ENCODE measurements at regions not wholly inside any gene's neighbourhood (a gene's known extent, or its start where the extent isn't known, plus 50 kb on each side); places are given as distances from the start of the nearest gene placed in this dataset.

DNA sequence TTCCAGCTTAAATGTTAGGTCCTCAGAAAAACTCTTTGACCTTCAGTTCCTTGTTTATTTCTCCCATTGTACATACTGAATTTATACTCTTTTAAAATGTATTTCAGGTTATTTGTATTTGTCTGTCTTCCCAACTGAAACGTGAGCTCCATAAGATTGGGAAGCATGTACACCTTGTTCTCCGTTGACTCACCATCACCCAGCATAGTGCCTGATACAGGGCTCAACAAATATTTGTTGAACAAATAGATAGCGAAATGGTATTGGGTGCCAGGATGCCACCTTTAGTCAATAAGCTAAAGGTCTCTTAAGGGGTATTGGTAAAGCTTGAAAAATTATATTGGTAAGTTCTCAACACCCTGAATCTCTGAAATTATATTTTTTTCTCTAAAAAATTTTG lies 1841.3 kb upstream of the CELF4 start:
- no CpG with 5 or more reads among the region's 3 CpGs for WGBS, 2 donors (ENCODE audit: extremely low coverage in 2 of 2, insufficient read length in 2 of 2, insufficient replicate concordance in 1 of 2)

DNA sequence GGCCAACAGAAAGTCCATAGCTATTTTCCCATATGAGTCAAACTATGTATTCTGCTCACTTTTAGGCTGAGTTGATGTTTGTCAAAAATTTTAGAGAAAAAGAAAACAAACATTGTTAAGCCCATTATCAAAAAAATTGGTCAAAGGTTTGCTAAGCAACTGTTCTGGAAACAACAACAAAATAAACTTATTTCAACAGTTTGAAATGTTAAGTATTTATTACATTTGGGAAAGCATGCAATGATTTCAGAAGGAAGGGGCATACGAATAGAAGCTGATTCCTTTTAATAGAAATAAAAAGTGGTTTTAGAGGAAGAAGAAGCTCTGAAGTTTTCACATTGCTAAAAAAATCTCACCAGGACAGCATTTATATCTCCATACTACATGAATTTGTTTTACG lies 1837.5 kb upstream of the CELF4 start:
- no peak overlapping the region for H3K18ac ChIP-seq (ENCODE audit: low read length)
- H2AFZ ChIP-seq (ENCODE audit: low read length) = no peak overlapping the region
- H3K79me1 ChIP-seq (ENCODE audit: low read depth, low read length) = no peaks in the 10 kb centered on the region
- H3K36me3 ChIP-seq (replicated peaks in 1 of 2; ENCODE audit: control insufficient read depth in 2 of 2, insufficient read depth in 2 of 2, low read length in 2 of 2) = no peaks in the 10 kb centered on the region
- DNase-seq (ENCODE audit: low spot score) = no peak
- no peak overlapping the region for H4K91ac ChIP-seq (ENCODE audit: low read depth, low read length, poor library complexity)
- no peak overlapping the region for H2BK12ac ChIP-seq (ENCODE audit: low read length)
- H3K9me3 ChIP-seq (replicated peaks in 1 of 2; ENCODE audit: control insufficient read depth in 2 of 2, insufficient read depth in 1 of 2, low read depth in 1 of 2, low read length in 2 of 2) = no peaks in the 10 kb centered on the region
- no peak overlapping the region for H3K4ac ChIP-seq (ENCODE audit: low read length)
- no peaks in the 10 kb centered on the region for H3K4me1 ChIP-seq (ENCODE audit: control insufficient read depth in 2 of 2, insufficient read depth in 1 of 2, low read depth in 1 of 2, low read length in 2 of 2)
- H3K9ac ChIP-seq (ENCODE audit: low read depth, low read length, poor library complexity) = no peak overlapping the region
- H2BK15ac ChIP-seq (ENCODE audit: low read length) = no peak overlapping the region
- no peak overlapping the region for H3K4me2 ChIP-seq (ENCODE audit: insufficient read depth, low read length, poor library complexity, severe bottlenecking)
- H3K4me3 ChIP-seq (ENCODE audit: low read length in 2 of 2) = no peak overlapping the region
- H2BK5ac ChIP-seq (ENCODE audit: low read length) = no peak overlapping the region
- no peak overlapping the region for H2BK120ac ChIP-seq (ENCODE audit: low read depth, low read length)
- H3K27ac ChIP-seq (replicated peaks; ENCODE audit: low read length) = no peak overlapping the region
- H3K27me3 ChIP-seq (ENCODE audit: control insufficient read depth in 3 of 3, insufficient read depth in 3 of 3, low read depth in 1 of 3, low read length in 3 of 3) = no peaks in the 10 kb centered on the region
- no peak overlapping the region for H2AK5ac ChIP-seq (ENCODE audit: low read depth, low read length)
- no peak overlapping the region for H3K23ac ChIP-seq (ENCODE audit: low read depth, low read length, poor library complexity)
- H3K14ac ChIP-seq (ENCODE audit: low read length) = no peak overlapping the region
- WGBS, 2 donors (ENCODE audit: extremely low coverage in 2 of 2, insufficient read length in 2 of 2, insufficient replicate concordance in 1 of 2) = no CpG with 5 or more reads among the region's 2 CpGs
- H4K8ac ChIP-seq (ENCODE audit: low read depth, low read length) = no peak overlapping the region

More for the DNA sequence above, 1841.3 kb upstream of the CELF4 start:
- no peak overlapping the region for H2AK5ac ChIP-seq (ENCODE audit: low read depth, low read length)
- H3K4me2 ChIP-seq (ENCODE audit: insufficient read depth, low read length, poor library complexity, severe bottlenecking) = no peak overlapping the region
- no peaks in the 10 kb centered on the region for H3K79me1 ChIP-seq (ENCODE audit: low read depth, low read length)
- H2BK120ac ChIP-seq (ENCODE audit: low read depth, low read length) = no peak overlapping the region
- no peaks in the 10 kb centered on the region for H3K9me3 ChIP-seq (replicated peaks in 1 of 2; ENCODE audit: control insufficient read depth in 2 of 2, insufficient read depth in 1 of 2, low read depth in 1 of 2, low read length in 2 of 2)
- H2AFZ ChIP-seq (ENCODE audit: low read length) = no peak overlapping the region
- H2BK5ac ChIP-seq (ENCODE audit: low read length) = no peak overlapping the region
- no peak overlapping the region for H3K27ac ChIP-seq (replicated peaks; ENCODE audit: low read length)
- no peaks in the 10 kb centered on the region for H3K4me1 ChIP-seq (ENCODE audit: control insufficient read depth in 2 of 2, insufficient read depth in 1 of 2, low read depth in 1 of 2, low read length in 2 of 2)
- no peak overlapping the region for H4K91ac ChIP-seq (ENCODE audit: low read depth, low read length, poor library complexity)
- H3K36me3 ChIP-seq (replicated peaks in 1 of 2; ENCODE audit: control insufficient read depth in 2 of 2, insufficient read depth in 2 of 2, low read length in 2 of 2) = no peaks in the 10 kb centered on the region
- H3K4me3 ChIP-seq (ENCODE audit: low read length in 2 of 2) = no peak overlapping the region
- H3K9ac ChIP-seq (ENCODE audit: low read depth, low read length, poor library complexity) = no peak overlapping the region
- no peak overlapping the region for H4K8ac ChIP-seq (ENCODE audit: low read depth, low read length)
- H3K27me3 ChIP-seq (ENCODE audit: control insufficient read depth in 3 of 3, insufficient read depth in 3 of 3, low read depth in 1 of 3, low read length in 3 of 3) = no peaks in the 10 kb centered on the region
- no peak overlapping the region for H3K18ac ChIP-seq (ENCODE audit: low read length)
- no peak overlapping the region for H3K23ac ChIP-seq (ENCODE audit: low read depth, low read length, poor library complexity)
- no peak for DNase-seq (ENCODE audit: low spot score)
- no peak overlapping the region for H2BK12ac ChIP-seq (ENCODE audit: low read length)
- H3K4ac ChIP-seq (ENCODE audit: low read length) = no peak overlapping the region
- H3K14ac ChIP-seq (ENCODE audit: low read length) = no peak overlapping the region
- H2BK15ac ChIP-seq (ENCODE audit: low read length) = no peak overlapping the region

DNA sequence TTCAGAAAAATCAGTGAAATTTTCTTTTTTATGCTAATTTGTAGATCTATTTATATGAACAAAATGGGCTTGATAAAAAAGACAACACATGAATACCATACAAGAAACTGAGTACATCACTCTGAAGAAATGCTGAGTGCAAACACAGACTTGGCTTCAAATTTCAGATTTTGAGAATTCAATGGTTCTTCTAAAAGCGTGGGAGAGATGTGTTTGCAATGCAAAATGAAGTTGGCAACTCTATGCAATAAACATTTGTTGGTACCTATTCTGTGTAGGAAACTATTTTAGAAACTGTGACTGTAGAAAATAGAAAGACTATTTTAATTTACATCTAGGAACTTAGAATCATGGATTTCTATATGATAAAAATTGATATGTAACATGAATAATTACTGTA lies 1834.1 kb upstream of the CELF4 start:
- Histone ChIP-seq H3K4me1 (ENCODE audit: control insufficient read depth in 2 of 2, insufficient read depth in 1 of 2, low read depth in 1 of 2, low read length in 2 of 2) (no peaks in the 10 kb centered on the region), H4K91ac (ENCODE audit: low read depth, low read length, poor library complexity) (no peak overlapping the region), H2BK15ac (ENCODE audit: low read length) (no peak overlapping the region), H3K18ac (ENCODE audit: low read length) (no peak overlapping the region), H2BK120ac (ENCODE audit: low read depth, low read length) (no peak overlapping the region), H2AFZ (ENCODE audit: low read length) (no peak overlapping the region), H3K4me3 (ENCODE audit: low read length in 2 of 2) (no peak overlapping the region), H2AK5ac (ENCODE audit: low read depth, low read length) (no peak overlapping the region), H3K9ac (ENCODE audit: low read depth, low read length, poor library complexity) (no peak overlapping the region), H3K9me3 (replicated peaks in 1 of 2; ENCODE audit: control insufficient read depth in 2 of 2, insufficient read depth in 1 of 2, low read depth in 1 of 2, low read length in 2 of 2) (peaks cover 0 to 2% of the 10 kb centered on the region in 2 donors), H3K27ac (replicated peaks; ENCODE audit: low read length) (no peak overlapping the region), H2BK12ac (ENCODE audit: low read length) (no peak overlapping the region), H3K4ac (ENCODE audit: low read length) (no peak overlapping the region), H3K27me3 (ENCODE audit: control insufficient read depth in 3 of 3, insufficient read depth in 3 of 3, low read depth in 1 of 3, low read length in 3 of 3) (no peaks in the 10 kb centered on the region), H2BK5ac (ENCODE audit: low read length) (no peak overlapping the region), H3K23ac (ENCODE audit: low read depth, low read length, poor library complexity) (no peak overlapping the region), H4K8ac (ENCODE audit: low read depth, low read length) (no peak overlapping the region), H3K36me3 (replicated peaks in 1 of 2; ENCODE audit: control insufficient read depth in 2 of 2, insufficient read depth in 2 of 2, low read length in 2 of 2) (no peaks in the 10 kb centered on the region), H3K79me1 (ENCODE audit: low read depth, low read length) (no peaks in the 10 kb centered on the region), H3K14ac (ENCODE audit: low read length) (no peak overlapping the region), H3K4me2 (ENCODE audit: insufficient read depth, low read length, poor library complexity, severe bottlenecking) (no peak overlapping the region)
- no peak for DNase-seq (ENCODE audit: low spot score)
- WGBS, 2 donors (ENCODE audit: extremely low coverage in 2 of 2, insufficient read length in 2 of 2, insufficient replicate concordance in 1 of 2) = no CpG with 5 or more reads among the region's 1 CpG

DNA sequence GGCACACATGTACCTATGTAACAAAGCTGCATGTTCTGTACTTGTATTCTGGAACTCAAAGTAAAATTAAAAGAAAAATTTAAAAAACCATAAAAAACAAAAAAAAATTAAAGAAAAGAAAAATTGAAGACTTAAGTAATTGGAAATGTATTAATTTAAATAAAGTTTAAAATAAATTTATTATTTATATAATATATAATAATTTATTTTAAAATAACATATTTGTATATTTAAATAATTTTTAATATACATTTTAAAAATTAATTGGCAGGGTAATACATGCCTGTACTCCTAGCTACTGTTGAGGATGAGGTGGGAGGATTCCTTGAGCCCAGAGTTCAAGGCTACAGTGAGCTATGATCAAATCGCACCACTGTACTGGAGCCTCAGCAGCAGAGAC lies 1830.6 kb upstream of the CELF4 start:
- no CpG with 5 or more reads among the region's 1 CpG for WGBS, 2 donors (ENCODE audit: extremely low coverage in 2 of 2, insufficient read length in 2 of 2, insufficient replicate concordance in 1 of 2)
- Histone ChIP-seq H3K18ac (ENCODE audit: low read length) (no peak overlapping the region), H2BK120ac (ENCODE audit: low read depth, low read length) (no peak overlapping the region), H4K8ac (ENCODE audit: low read depth, low read length) (no peak overlapping the region), H4K91ac (ENCODE audit: low read depth, low read length, poor library complexity) (no peak overlapping the region), H3K27me3 (ENCODE audit: control insufficient read depth in 3 of 3, insufficient read depth in 3 of 3, low read depth in 1 of 3, low read length in 3 of 3) (no peaks in the 10 kb centered on the region), H3K23ac (ENCODE audit: low read depth, low read length, poor library complexity) (no peak overlapping the region), H3K4me2 (ENCODE audit: insufficient read depth, low read length, poor library complexity, severe bottlenecking) (no peak overlapping the region), H3K79me1 (ENCODE audit: low read depth, low read length) (no peaks in the 10 kb centered on the region), H3K9me3 (replicated peaks in 1 of 2; ENCODE audit: control insufficient read depth in 2 of 2, insufficient read depth in 1 of 2, low read depth in 1 of 2, low read length in 2 of 2) (peaks cover 0 to 2% of the 10 kb centered on the region in 2 donors), H2AK5ac (ENCODE audit: low read depth, low read length) (no peak overlapping the region), H3K27ac (replicated peaks; ENCODE audit: low read length) (no peak overlapping the region), H3K36me3 (replicated peaks in 1 of 2; ENCODE audit: control insufficient read depth in 2 of 2, insufficient read depth in 2 of 2, low read length in 2 of 2) (no peaks in the 10 kb centered on the region), H3K9ac (ENCODE audit: low read depth, low read length, poor library complexity) (no peak overlapping the region), H3K4ac (ENCODE audit: low read length) (no peak overlapping the region), H2BK5ac (ENCODE audit: low read length) (no peak overlapping the region), H2BK12ac (ENCODE audit: low read length) (no peak overlapping the region), H2AFZ (ENCODE audit: low read length) (no peak overlapping the region), H3K4me1 (ENCODE audit: control insufficient read depth in 2 of 2, insufficient read depth in 1 of 2, low read depth in 1 of 2, low read length in 2 of 2) (no peaks in the 10 kb centered on the region), H3K14ac (ENCODE audit: low read length) (no peak overlapping the region), H3K4me3 (ENCODE audit: low read length in 2 of 2) (no peak overlapping the region), H2BK15ac (ENCODE audit: low read length) (no peak overlapping the region)
- DNase-seq (ENCODE audit: low spot score) = no peak

Data from neuronal stem cell (in vitro differentiated cells).